ENCODE measurements at regions not wholly inside any gene's neighbourhood (a gene's known extent, or its start where the extent isn't known, plus 50 kb on each side); places are given as distances from the start of the nearest gene placed in this dataset.

DNA sequence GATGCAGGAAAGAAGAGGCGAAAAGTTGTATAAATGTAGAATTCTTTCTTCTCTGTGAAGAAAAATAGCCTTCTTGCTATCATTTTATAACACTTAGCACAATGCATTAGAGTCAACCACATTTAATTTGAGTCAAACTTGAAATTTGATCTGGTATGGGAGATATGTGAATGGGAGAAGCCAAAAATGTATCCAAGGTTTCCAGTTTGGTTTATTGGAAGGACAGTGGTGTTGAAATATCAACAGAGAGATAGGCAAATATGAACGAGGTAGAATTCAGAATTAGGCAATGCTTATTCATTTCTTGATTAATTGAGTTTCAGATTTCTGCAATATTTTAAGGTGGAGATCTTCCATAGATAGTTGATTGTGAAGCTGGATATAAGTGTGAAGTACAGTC, 991.9 kb upstream of the CHAC2 start:
- TF ChIP-seq, protein P1, sequence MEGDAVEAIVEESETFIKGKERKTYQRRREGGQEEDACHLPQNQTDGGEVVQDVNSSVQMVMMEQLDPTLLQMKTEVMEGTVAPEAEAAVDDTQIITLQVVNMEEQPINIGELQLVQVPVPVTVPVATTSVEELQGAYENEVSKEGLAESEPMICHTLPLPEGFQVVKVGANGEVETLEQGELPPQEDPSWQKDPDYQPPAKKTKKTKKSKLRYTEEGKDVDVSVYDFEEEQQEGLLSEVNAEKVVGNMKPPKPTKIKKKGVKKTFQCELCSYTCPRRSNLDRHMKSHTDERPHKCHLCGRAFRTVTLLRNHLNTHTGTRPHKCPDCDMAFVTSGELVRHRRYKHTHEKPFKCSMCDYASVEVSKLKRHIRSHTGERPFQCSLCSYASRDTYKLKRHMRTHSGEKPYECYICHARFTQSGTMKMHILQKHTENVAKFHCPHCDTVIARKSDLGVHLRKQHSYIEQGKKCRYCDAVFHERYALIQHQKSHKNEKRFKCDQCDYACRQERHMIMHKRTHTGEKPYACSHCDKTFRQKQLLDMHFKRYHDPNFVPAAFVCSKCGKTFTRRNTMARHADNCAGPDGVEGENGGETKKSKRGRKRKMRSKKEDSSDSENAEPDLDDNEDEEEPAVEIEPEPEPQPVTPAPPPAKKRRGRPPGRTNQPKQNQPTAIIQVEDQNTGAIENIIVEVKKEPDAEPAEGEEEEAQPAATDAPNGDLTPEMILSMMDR (IDR thresholded peaks at IDR 0.05; ENCODE audit: control insufficient read depth, extremely low read depth, insufficient read depth): no peak
- no peak overlapping the region for H3K4me3 ChIP-seq (ENCODE audit: low read depth, low read length)
- no peak for DNase-seq (ENCODE audit: low read depth)

DNA sequence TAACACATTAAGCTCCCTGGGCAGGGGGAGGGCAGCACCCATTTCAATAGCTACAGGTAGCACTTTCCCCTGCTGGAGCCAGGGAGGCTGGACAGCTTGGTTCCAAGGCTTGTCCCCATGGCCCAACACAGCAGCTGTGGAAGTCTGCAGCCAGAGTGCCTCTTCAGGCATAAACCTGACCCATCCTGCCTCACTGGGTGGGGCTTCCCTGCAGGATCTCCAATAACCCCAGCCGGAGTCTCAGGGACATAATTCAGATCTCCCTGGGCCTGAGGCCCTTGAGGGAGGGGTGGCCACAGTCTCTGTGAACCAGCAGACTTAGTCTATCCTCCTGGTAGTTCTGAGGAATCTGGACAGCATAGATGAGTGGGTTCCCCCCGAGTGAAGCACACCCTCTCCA, 1001.9 kb upstream of the CHAC2 start:
- DNase-seq (ENCODE audit: low read depth): no peak
- TF ChIP-seq, protein P1 (IDR thresholded peaks at IDR 0.05; ENCODE audit: control insufficient read depth, extremely low read depth, insufficient read depth): no peak

GRCh38 chr2:52749764-52750163, 1017.8 kb upstream of the CHAC2 start:
- no peak for DNase-seq (ENCODE audit: low read depth)
- TF ChIP-seq, protein P1 (IDR thresholded peaks at IDR 0.05; ENCODE audit: control insufficient read depth, extremely low read depth, insufficient read depth): no peak
- no peak overlapping the region for H3K4me3 ChIP-seq (ENCODE audit: low read depth, low read length)

More for the DNA sequence above, 1001.9 kb upstream of the CHAC2 start:
- no peak overlapping the region for H3K4me3 ChIP-seq (ENCODE audit: low read depth, low read length)

DNA sequence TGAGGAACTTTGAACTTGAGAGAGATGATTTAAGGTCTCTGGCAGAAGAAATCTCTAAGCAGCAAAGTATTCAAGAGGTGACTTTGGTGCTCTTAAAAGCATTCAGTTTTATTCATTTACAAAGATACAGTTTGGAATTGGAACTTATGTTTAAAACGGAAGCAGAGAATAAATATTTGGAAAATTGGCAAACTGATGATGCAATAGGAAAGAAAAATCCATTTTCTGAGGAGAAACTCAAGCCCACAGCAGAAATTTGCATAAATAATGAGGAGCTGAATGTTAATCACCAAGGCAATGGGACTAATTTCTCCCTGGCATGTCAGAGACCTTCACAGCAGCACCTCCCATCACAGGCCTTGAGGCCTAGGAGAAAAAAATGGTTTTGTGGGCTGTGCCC, 1022.5 kb upstream of the CHAC2 start:
- no peak for DNase-seq (ENCODE audit: low read depth)
- H3K4me3 ChIP-seq (ENCODE audit: low read depth, low read length): no peak overlapping the region
- TF ChIP-seq, protein P1 (IDR thresholded peaks at IDR 0.05; ENCODE audit: control insufficient read depth, extremely low read depth, insufficient read depth): no peak

DNA sequence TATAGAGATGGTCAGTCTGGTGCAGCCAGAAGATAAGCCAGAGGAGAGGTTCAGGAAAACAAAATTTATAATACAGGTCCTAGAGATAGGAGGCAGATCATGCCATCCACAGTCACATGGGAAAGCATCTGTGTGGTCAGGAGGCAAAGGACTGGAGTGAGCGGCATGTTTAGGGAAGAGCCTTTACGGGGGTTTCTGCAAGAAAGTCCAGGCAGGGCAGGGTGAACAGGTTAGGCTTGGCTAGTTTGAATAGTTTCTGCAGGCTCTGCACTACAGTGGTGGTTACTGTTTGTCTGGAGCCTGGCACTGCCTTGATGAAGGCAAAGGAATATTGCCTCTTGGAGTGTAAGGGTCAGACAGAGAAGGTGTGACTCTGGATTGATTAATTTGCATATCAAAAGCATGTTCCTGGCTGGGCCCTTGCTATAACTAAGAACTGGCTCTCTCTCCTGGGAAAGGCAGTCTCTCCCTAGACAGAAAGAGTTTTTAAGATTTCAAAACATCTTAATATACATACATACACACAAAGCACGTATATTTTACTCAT, 1034.7 kb upstream of the CHAC2 start:
- no peak for DNase-seq (ENCODE audit: low read depth)
- TF ChIP-seq, protein P1 (IDR thresholded peaks at IDR 0.05; ENCODE audit: control insufficient read depth, extremely low read depth, insufficient read depth): no peak
- H3K4me3 ChIP-seq (ENCODE audit: low read depth, low read length): no peak overlapping the region

DNA sequence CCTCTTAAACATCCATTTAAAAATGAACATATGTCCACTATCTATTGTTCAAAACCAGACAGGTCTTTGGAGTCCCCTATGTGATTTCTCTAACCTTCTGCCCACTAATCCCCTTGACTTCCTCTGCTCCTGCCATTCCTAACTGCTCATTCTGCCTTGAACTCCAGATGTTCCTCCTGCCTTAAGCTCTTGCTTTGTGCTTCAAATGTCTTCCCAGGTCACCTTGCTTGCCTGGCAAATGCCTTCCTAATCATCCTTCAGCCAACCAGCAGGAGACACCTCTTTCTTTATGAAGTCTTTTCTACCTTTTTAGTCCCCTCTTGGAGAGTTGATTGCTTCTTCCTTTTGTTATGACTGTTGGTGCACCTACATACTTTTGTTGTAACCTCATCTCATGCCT, 1043.0 kb upstream of the CHAC2 start:
- TF ChIP-seq, protein P1 (IDR thresholded peaks at IDR 0.05; ENCODE audit: control insufficient read depth, extremely low read depth, insufficient read depth): no peak
- H3K4me3 ChIP-seq (ENCODE audit: low read depth, low read length): no peak overlapping the region
- DNase-seq (ENCODE audit: low read depth): no peak

- TF ChIP-seq, protein P1 (IDR thresholded peaks at IDR 0.05; ENCODE audit: control insufficient read depth, extremely low read depth, insufficient read depth): no peak
- H3K4me3 ChIP-seq (ENCODE audit: low read depth, low read length): no peak overlapping the region
- DNase-seq (ENCODE audit: low read depth): no peak
These were observed 1049.8 kb upstream of the CHAC2 start for GRCh38 chr2:52717836-52718235.

All from LNCaP clone FGC (cell line).